Right lobe of liver (tissue), 6 donors: ENCODE measurements at regions not wholly inside any gene's neighbourhood (a gene's known extent, or its start where the extent isn't known, plus 50 kb on each side); places are given as distances from the start of the nearest gene placed in this dataset.

ENCODE experiments used
- ATAC-seq, 4 donors: fragments of 200-7000 bp; cut with Tn5 transposase; one replicate each; pipeline ENCODE4 v1.9.1; 2020; ENCODE audit warnings: mild to moderate bottlenecking in 4 of 4, moderate library complexity in 4 of 4
- DNase-seq, 3 donors: peaks; one replicate each; pipeline ENCODE4 v3.0.0-alpha.2; 2020
- H3K27ac ChIP-seq, 3 donors: fragments of 200-600 bp; one replicate each; pipeline ENCODE4 v1.8.0; 2022
- H3K27me3 ChIP-seq, 2 donors: fragments of 200-600 bp; one replicate each; pipeline ENCODE4 v1.8.0; 2022
- H3K36me3 ChIP-seq, 4 donors: fragments of 200-600 bp; sonication (generic) in 1 of 4; one replicate each; pipeline versions ENCODE4 v1.5.1 to v1.8.0; 2017 to 2022; ENCODE audit warnings: control low read depth in 1 of 4
- H3K4me1 ChIP-seq, 4 donors: fragments of 200-600 bp; sonication (generic) in 1 of 4; one replicate each; pipeline versions ENCODE4 v1.5.1 to v1.8.0; 2017 to 2022; ENCODE audit warnings: control low read depth in 1 of 4
- H3K4me3 ChIP-seq, 3 donors: fragments of 200-600 bp; one replicate each; pipeline ENCODE4 v1.8.0; 2022
- H3K9me3 ChIP-seq, 4 donors: fragments of 200-600 bp; sonication (generic) in 1 of 4; one replicate each; pipeline versions ENCODE4 v1.5.1 to v1.8.0; 2017 to 2022; ENCODE audit warnings: control low read depth in 1 of 4
- CTCF ChIP-seq, 4 donors: fragments of 200-600 bp in 3 of 4; fragments of 450-650 bp in 1 of 4; IDR thresholded peaks; one replicate each; pipeline versions ENCODE4 v1.5.1 to v1.8.0; 2016 to 2022; ENCODE audit warnings: antibody characterized with exemption in 4 of 4, mild to moderate bottlenecking in 2 of 4
- POLR2A ChIP-seq: fragments of 450-650 bp; IDR thresholded peaks from one replicate; pipeline ENCODE4 v1.6.1; 2017; ENCODE audit warnings: antibody characterized with exemption, mild to moderate bottlenecking
- WGBS: methylation state at CpG from one replicate; pipeline ENCODE4 v1.1.6; 2018; ENCODE audit warnings: low coverage, low lambda C conversion rate; ENCODE audit not compliant: insufficient coverage; ENCODE audit errors: missing lambda C conversion rate; 5-methylcytosine and 5-hydroxymethylcytosine counted together
- intact Hi-C, 2 donors: fragments of 100-400 bp; cut with DNase I; formaldehyde crosslinking; loops; one replicate each; pipeline versions ENCODE4 v1.11.2 to v1.14.1; 2022
- donor health status: DM: no; HTN: yes; CAD: no.
- donor health status: DM: no; HTN: no; CAD: no.
- donor health status: DM: no; HTN: no; CAD: no.
- donor health status: DM: no; HTN: yes; CAD: no.
- donor health status: DM: no; HTN: yes; CAD: no.

GRCh38 chr2:109679626-109680025, 65.5 kb downstream of the SOWAHC start:
- DNase-seq: no peak
- Histone ChIP-seq H3K4me1 (peaks cover 0 to 6% (median 3%) of the 10 kb centered on the region in 4 donors), H3K4me3 (no peak overlapping the region), H3K27me3 (no peaks in the 10 kb centered on the region), H3K9me3 (no peaks in the 10 kb centered on the region), H3K27ac (no peak overlapping the region), H3K36me3 (no peaks in the 10 kb centered on the region)
- TF ChIP-seq CTCF (IDR thresholded peaks at IDR 0.05) (no peak), POLR2A (no peak)
- intact Hi-C loops: no loop called here
- WGBS: 78% methylated on average over 5 of the region's 5 CpGs
- no peak for ATAC-seq

GRCh38 chr2:109680523-109681297, 66.5 kb downstream of the SOWAHC start:
- WGBS: 47% methylated on average over 11 of the region's 11 CpGs
- Histone ChIP-seq H3K36me3 (no peaks in the 10 kb centered on the region), H3K27ac (peak overlapping the region; percentile 52 to 68 (median 64)), H3K4me3 (peak overlapping the region; percentile 14 to 53 (median 47)), H3K9me3 (no peaks in the 10 kb centered on the region), H3K27me3 (no peaks in the 10 kb centered on the region), H3K4me1 (peaks cover 0 to 6% (median 3%) of the 10 kb centered on the region in 4 donors)
- no peak for TF ChIP-seq CTCF (IDR thresholded peaks at IDR 0.05)
- TF ChIP-seq POLR2A: no peak
- intact Hi-C loops: no loop called here
- DNase-seq: no peak
- peak; percentile 16 to 51 (median 39) for ATAC-seq

- TF ChIP-seq POLR2A: no peak
- Histone ChIP-seq H3K27ac (peak overlapping the region in 1 of 3 donors; percentile 12), H3K36me3 (no peaks in the 10 kb centered on the region), H3K4me1 (peaks cover 0 to 6% (median 3%) of the 10 kb centered on the region in 4 donors), H3K9me3 (no peaks in the 10 kb centered on the region), H3K27me3 (no peaks in the 10 kb centered on the region), H3K4me3 (no peak overlapping the region)
- WGBS: 89% methylated on average over 2 of the region's 5 CpGs
- DNase-seq: no peak
- intact Hi-C loops: no loop called here
- ATAC-seq: no peak
Observed at GRCh38 chr2:109681633-109682380, 67.6 kb downstream of the SOWAHC start.

GRCh38 chr2:109683452-109683851, 69.3 kb downstream of the SOWAHC start:
- intact Hi-C loops: no loop called here
- TF ChIP-seq CTCF (IDR thresholded peaks at IDR 0.05) (no peak), POLR2A (no peak)
- Histone ChIP-seq H3K27ac (peak overlapping the region in 1 of 3 donors; percentile 24), H3K4me1 (peaks cover 0 to 6% (median 3%) of the 10 kb centered on the region in 4 donors), H3K27me3 (no peaks in the 10 kb centered on the region), H3K36me3 (no peaks in the 10 kb centered on the region), H3K4me3 (no peak overlapping the region), H3K9me3 (no peaks in the 10 kb centered on the region)
- DNase-seq (peak; percentile 68 to 81 (median 77)), ATAC-seq (peak; percentile 76 to 84 (median 79))
- WGBS: 33% methylated on average over 3 of the region's 8 CpGs

GRCh38 chr2:109685453-109685852, 71.3 kb downstream of the SOWAHC start:
- Histone ChIP-seq H3K9me3 (no peaks in the 10 kb centered on the region), H3K36me3 (no peaks in the 10 kb centered on the region), H3K27ac (no peak overlapping the region), H3K27me3 (no peaks in the 10 kb centered on the region), H3K4me3 (no peak overlapping the region), H3K4me1 (peaks cover 0 to 16% (median 7%) of the 10 kb centered on the region in 4 donors)
- intact Hi-C loops: no loop called here
- peak in 2 of 4 donors; percentile 18 to 21 for ATAC-seq
- WGBS: 70% methylated on average over 3 of the region's 4 CpGs
- DNase-seq: no peak
- no peak for TF ChIP-seq POLR2A
- TF ChIP-seq CTCF (IDR thresholded peaks at IDR 0.05): no peak
